ENCODE measurements at regions not wholly inside any gene's neighbourhood (a gene's known extent, or its start where the extent isn't known, plus 50 kb on each side); places are given as distances from the start of the nearest gene placed in this dataset.

DNA sequence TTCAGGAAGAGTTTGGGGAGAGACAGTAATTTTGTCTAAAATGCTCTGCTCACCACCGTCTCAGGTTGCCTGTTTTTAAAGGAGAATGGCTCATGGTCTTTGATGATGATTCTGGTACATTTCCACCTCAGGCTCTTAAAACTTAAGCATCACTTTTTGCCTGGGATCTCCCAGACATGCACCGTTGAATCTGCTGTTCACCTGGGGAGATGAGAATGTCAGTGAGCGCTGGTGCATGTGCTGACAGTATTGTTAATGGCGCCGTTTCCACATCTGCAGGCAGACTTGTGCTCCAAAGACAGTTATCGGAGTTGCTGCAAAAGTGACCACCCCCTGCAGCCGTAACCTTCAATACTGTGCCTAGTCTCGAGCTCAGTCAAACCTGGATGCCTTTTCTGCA lies 219.0 kb upstream of the TPM1 start:
- DNase-seq, result no peak

DNA sequence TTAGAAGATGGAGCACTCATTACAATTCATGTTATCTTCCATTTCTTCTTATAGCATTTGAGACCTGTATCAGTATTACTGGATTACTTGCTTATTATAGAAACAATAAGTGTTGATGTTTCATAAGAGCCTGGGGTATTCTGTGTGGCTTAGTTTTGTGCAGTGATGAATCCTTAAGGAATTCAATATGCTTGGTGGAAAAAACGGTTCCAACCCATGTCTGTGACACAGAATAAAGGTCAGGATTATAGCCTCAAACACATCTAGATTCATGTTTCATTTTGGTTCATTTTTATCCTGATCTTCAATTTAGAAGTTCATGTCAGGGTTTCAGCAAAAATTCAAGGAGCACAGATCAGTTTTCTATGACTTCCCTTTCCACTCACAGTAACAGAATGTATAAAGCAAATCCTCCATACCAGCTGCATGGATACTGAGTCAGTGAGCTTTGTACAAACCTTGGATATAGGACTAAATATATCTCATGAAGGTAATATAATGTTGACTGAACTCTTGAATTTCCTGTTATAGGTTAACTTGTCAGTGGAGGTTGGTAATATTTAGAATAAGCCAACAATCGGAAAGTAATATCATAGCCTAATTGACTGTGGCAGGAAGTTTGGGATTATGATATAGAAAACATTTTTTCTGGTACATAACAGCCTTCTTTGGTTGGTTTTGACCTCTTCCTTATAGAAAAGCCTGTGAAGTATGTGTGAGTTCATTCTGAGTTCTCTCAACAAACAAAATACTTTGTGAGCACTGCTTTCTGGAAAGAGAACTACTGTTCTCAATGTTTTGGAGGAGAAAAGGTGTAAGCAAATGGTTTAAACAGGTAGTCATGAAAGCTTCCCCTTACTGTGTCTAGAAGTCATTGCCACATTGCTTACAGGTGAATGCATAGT lies 218.2 kb upstream of the TPM1 start:
- DNase-seq, result no peak

DNA sequence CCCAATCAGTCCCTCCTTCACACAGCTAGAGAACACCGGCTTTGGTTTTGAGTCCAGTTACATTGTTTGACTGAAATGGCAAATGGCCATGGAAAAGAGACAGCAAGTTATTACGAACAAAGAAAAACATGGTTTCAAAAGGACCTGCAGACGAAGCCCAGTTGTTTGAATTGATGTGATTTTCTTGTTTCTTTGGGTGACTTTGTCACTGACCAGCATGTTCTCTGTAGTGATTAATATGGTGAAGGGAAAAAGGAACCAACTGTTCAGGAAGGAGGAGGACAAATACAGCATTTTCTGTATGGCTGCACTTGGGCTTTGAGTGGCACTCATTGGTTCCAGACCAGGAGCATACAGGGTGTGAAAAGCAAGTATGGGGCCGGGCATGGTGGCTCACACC lies 217.4 kb upstream of the TPM1 start:
- DNase-seq, result no peak

DNA sequence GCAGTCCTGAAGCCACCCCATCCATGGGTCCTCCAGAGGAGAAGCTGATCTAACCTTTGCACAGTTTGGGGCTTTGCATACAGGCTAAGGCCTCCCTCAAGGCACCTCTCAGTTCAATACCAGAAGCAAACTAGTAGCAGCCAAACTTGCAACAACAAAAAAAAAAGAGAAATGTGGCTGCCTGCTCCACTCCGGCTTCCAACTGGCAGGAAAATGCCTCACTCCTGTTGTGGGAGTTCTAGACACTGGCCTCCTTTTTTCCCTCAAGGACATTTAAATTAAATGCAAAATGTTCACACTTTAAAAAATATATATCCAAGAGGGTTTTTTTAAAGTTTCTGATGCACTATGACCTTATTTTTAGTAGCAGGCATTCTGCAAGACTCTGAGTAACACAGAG lies 216.0 kb upstream of the TPM1 start:
- DNase-seq, result no peak

DNA sequence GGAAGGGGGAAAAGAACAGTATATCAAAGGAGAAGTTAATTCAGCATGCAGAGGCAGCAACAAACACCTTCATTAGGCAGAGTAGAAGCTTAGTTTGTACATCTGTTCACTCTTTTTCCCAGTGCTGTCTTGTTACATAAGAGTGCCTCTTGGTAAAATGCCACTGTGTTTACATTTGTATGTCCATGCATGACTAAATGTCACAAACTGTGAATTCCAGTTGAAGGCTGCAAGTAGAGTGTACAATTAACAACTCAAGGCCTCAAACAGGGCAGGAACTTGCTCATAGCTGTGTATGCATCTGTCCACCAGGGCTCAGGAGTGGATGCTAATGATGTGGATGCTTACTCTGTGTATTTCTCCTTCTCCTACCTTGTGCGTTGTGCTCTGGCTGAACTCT lies 214.2 kb upstream of the TPM1 start:
- no peak for DNase-seq

DNA sequence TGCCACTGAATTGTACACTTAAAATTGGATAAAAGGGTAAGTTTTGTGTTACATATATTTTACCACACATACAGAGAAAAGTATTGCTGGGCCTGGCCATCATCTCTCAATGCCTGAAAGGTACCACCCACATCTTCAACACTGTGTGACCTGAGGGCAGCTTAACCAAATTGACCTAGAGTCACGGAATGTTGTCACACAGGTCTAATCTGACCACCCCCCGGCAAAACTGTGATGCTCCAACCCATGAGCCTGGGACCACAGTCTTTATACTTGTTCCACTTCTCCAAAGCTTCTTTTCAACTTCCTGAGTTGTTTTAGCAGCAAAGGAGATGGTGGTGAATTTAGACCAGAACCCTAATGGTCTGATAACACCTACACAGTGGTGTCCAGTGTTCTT lies 210.3 kb upstream of the TPM1 start:
- DNase-seq, result no peak

DNA sequence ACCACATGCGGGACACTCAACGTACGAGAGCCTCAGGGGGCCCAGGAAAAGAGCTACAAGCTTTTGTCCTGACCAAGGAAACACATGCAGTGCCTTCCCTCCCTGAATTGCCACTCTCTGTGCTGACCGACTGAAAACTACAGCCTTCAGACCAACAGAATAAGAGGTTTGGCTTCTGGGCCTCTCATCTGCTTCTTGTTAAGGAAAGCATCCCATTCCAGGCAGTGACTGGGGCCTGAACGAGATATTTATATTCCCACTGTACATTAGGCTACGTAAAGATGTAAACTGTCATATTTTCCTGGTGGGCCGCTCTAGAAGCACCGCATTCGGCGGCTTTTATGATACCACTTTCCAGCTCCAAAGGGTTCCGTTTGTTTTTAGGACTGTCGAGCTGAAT lies 208.9 kb upstream of the TPM1 start:
- no peak for DNase-seq

DNA sequence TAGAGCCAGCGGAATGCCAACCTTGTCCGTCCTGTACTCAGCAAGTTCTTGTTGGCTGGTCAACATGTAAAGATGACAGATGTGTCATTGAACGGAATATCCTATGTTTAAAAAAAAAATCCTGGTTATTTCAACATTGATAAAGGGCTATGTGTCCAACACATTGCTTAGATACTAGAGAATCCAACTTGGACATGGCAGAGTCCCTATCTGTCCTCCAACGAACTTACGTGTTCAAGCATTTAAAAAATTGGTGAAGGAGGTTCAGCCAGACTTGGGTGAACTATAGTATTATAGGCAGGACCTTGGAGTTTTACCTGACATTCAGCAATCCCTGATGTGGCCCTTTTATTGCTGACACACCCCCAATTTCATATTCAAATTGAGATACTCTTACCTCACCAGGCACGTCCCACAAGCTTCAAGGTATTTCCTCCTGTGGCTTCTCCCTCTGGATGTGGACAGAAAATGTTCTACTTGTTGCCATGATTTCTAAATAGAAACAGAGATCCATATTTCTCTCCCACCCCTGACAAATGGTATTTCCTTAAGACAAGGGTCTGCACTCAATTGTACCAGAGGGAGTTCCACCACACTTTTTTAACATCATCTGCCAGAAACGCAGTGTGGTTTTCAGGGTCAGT lies 207.7 kb upstream of the TPM1 start:
- DNase-seq, result no peak

DNA sequence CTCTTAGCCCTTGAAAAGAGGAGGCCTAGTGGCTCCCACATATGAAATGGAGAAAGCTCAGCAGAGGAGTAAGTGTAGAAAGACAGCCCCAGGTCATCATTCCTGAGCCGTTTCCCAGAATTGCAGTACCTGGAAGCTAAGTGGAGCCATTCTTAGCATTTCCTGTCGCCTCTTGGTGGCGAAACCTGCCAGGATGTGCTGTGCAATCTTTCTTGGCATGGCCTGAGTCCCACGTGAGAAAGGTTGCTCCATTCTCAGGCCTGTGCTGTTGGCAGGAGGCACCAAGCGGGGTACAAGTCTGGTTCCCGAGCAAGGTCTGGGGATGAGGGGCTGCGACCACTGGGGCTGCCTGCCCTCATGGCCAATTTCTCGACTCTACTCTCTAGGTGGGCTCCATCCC lies 207.2 kb upstream of the TPM1 start:
- DNase-seq, result no peak

DNA sequence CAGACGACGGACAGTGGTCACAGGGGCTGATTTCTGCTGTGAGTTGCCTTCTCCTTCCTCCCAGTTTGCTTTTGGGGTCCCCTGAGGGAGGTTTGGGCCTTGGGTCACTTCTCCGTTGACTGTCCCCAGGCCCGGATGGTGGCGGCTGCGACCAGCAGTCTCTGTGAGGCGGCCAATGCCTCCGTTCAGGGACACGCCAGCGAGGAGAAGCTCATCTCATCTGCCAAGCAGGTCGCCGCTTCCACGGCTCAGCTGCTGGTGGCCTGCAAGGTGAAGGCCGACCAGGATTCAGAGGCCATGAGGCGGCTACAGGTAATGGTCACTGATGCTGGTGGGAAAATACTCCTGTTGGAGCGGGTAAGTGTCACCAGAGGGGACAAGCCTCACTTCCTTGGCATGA lies 206.8 kb upstream of the TPM1 start:
- no peak for DNase-seq

DNA sequence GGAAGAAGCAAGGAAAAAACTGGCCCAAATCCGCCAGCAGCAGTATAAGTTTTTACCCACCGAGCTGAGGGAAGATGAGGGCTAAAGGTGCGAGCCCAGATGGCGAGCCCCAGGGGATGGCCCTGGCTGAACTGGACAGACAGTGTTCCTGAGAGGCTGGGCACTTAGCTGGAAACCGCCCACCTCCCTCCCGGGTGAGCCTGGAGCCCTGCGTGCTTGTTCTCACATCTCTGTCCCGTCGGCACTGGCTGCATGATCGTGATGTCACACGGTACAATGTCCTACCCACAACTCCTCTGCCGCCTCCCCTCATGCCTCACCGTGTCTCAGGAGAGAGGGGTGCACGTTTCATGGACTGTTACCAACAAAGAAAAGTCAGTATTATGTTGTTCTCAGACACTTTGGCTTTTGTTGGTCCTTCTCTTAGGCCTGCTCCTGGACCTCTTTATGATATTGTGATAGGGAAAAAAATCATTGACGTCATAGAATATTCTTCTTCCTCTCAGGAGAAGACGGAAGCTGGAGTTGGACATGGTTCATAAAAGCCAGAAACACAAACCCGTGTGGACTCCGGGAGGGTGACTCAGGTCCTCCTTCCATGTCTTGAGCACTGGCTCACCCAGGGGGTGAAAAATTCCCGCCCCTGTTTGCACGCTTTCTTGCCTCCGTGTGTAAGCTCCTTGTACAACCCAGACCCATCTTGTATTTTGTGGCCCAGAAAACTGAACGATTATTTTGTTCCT lies 201.8 kb upstream of the TPM1 start:
- no peak for DNase-seq

DNA sequence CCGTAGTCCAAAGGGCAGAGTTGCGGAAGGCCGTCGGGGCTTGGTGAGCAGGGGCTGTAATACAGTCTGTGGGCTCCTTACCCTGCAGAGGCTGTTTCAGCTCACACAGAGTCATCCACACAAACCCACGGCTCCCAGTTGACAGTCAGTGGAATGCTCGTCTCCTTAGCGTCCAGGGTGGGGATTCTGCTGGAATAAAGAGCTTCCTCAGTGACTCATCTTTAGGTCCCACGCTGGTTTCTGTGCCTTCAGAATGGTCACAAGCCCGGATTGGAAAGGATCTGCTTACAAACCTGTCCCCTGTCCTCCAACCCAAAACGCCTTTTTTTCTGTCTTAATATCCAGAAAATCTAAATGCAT lies 201.3 kb upstream of the TPM1 start:
- DNase-seq, result no peak

DNA sequence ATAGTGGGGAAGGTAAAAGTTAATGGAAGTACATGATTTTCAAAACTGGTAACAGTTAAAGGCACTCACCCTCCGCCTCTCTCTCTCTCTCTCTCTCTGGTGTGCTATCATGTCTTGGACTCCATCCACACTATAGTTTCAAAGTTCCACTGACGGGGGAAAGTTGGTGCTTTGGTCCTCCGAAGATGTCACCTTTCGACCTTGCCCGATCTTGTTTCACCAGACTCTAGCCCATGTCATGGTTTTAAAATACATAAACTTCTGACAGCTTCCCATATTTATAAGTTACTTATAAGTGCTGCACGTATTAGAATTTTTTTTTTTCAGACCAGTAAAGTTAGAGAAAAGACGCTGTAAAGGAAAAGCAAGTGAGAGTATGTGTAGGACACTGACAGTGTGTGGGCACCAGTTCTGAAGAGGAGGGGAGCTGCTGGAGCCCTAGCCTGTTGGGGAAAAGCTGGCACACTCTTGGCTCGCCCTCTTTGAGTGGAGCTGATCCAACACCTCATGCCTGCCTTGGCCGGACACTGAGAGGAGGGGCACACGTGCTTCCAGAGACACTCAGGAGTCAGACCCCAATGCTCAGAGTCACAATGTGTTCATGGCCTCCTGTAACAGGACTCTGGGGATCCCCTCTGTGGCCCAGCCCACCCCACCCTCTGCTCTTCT lies 200.5 kb upstream of the TPM1 start:
- DNase-seq, result no peak

DNA sequence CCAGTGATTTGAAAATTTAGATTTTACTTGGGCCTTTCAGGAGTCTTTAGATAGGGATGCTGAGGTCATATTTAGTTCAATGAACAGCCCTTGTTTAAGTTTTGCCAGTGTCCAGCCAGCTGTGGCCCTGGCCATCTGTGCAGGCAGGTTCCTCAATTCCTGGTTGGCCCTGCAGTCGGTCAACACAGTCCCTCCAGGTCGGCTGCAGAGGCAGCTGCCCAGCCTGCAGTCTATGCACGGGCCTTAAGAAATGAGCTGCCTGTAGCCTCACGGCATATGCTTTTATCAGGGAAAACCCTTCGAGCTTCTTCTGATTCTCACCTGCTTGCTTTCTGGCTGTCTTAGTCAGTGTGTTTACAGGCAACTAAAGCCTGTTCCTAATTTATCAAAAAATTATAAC lies 199.2 kb upstream of the TPM1 start:
- no peak for DNase-seq

DNA sequence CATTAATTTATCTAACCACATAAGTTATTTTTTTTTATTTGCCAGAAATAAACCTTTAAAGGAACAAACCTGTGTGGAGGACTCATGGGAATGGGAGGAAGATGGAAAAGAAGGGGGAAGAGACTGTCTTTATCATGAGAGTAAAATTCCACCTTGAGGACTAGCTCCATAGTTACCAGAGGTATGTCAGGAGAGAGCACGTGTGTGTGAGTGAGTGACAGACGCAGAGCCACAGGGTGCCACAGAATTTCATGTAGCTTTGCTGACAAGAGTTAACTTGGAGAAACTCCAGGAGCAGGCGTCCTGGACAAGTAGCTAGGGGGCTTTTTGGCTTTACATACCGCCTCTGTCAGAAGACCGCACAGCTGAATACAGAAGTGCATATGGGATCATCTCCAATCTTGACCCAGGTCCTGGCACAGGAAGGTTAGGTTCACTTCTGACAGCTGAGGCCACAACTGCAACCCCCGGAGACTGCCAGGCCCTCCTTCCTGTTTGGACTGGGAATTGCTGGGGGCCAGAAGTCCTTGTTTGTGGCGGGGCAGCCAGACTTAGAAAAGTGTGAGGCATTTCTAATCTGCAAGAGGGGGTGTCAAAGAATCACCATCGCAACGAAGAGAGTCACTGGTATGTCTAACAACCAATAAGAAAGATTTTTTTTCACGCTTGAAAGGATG lies 197.8 kb upstream of the TPM1 start:
- no peak for DNase-seq

DNA sequence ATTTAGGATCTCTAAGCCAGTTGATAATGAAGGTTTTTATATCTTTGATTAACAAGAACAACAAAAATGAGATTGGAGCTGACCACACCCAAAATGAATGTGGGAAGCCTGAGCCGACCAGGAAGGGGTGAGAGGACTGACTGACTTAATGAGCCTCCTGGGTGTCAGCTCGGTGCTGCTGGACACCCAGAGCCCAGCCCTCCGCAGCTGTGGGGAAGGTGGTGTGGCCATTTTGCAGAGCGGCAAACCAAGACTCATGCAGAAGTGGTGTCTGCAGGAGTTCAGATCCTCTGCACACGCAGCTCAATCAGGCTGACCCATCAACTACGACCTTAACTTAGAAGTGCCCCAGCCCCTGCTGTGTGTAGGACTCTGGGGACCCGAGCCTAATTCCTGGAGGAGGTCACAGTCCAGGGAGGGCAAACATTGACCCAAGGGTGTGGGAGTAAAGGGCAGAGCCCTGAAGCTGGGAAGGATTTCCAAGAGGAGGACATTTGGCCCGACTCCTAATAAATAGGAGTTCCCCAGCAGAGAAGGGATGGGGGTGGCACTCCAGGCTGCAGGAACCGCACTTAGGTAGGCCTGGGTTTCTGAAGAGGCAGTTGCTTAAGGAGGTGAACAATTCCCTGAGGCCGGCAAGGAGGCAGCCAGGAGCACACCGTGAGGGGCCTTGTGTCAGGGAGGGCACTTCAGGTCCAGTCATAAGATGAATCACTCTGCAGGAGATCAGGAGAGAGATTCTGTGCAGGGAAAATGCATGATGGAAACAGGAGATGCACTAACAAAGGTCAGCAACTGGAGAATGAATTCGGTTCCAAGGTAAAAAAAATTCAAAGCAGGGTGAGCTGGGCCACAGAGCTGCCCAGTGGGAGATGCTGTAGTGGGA lies 197.1 kb upstream of the TPM1 start:
- DNase-seq, result no peak

DNA sequence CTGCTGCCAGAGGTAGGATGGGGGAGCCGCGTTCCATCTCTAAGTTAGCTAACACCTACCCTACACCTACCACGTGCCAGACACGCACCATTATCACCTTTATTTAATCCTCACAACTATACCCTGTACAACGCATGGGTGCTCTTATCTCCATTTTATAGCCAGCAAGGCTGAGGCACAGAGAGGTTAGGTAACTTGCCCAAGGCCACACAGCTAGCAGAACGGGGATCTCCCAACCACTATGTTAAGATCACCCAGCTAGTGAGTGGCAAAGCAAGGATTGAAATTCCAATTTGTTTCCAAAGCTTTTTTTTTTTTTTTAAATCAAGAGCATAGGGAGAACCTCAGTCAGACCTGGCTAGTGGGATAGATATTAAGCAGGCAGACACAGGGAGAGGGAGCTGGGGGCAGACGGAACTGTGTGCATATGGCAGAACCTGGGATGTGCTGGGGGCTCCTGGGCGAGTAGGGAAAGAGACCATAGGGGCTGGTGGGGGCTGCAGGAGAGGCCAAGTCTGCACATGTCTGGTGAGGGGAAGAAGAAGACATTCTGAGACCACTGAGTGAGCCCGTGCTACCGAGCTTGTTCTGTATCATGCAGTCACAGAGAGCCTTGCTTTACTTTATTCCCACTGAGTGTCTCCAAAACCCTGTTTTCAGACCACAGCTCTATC lies 196.3 kb upstream of the TPM1 start:
- DNase-seq, result no peak

DNA sequence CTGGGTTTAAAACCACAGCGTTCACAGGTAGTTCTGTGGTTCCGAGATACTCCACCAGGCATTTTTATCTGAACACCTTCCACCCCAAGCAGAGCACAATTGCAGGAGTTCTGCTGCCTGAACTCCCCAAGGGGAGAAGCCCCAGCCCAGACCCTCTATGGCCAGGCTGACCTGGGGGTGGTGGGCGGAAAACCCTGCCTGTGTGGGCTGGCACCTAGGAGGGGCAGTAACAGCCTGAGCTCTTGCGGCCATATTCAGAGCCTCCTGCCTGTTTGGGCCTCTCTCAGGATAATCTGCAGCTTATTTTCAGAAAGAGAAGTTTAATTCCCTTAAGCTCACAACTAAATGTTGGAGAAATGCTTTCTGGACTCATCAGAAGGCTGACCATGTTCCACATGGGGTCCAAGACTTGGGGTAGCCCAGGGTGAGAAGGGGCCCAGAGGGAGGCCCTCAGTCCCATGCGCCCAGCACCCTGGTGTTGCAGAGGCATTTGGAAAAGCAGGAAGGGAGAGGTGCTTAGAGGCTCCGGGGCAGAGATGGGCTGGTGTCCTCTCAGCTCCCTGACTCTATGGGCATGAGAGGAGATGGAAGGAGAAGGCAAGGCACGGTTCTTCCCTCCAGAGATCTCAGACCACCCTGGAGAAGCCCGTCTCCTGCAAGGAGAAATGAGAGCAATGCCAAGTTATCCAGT lies 195.6 kb upstream of the TPM1 start:
- no peak for DNase-seq

DNA sequence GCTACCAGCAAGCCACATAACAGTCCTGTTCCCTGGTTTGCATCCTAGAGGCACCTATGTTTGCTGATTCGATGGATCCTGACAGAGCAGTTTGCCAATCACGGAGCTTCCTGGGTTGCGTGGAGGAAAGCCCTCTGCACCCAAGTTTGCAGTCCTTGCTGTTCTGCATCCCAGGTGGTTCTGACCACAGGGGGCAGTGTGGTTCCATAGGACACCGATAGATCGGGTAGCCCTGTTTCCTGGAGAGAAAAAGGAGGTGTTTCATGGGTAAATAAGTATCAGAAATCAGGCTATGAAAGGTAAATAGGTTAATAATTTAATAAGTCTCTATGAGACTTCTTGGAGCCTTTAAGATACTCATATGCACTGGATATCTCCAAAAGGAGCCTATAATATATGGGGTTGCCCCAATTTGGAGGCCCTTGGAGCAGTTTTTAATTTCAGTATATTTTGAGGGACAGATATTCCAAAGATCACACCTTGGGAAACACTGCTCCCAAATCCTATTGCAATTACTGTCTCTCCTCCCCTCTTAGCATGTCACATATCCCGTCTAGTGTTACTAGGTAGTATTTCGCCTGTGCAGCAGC lies 194.6 kb upstream of the TPM1 start:
- peak in 1 of 2 donors; percentile 1 for DNase-seq

DNA sequence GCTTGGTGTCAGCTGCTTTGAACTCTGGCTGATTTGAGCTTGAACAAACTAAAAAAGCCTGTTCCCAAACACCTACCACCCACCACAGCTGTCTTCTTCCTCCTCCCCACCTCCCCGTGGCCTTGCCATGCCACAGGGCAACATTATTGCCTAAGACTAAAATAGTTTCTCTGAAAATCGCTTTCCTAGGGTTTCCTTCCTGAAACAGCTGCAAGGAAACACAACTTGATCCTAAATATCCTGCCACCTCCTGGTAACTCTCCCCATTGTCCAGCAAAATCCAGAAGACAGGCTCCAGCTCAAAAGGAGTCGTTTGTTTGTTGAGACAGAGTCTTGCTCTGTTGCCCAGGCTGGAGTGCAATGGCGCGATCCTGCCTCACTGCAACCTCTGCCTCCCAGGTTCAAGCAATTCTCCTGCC lies 193.9 kb upstream of the TPM1 start:
- DNase-seq, result no peak

Measured in bone marrow (tissue), 2 donors.